SH-SY5Y (cell line): ENCODE measurements at regions not wholly inside any gene's neighbourhood (a gene's known extent, or its start where the extent isn't known, plus 50 kb on each side); places are given as distances from the start of the nearest gene placed in this dataset.

ENCODE experiments used
- GATA2 ChIP-seq: IDR thresholded peaks from 2 replicates; pipeline ENCODE4 v1.6.1; 2011; ENCODE audit warnings: mild to moderate bottlenecking, low read depth, low read length
- GATA3 ChIP-seq: IDR thresholded peaks from 2 replicates; pipeline ENCODE4 v1.6.1; 2011; ENCODE audit warnings: low read depth, mild to moderate bottlenecking, low read length, moderate library complexity

GRCh38 chr5:89956838-89957237, 452.7 kb downstream of the CETN3 start:
- TF ChIP-seq GATA3 (no peak), GATA2 (no peak)

- TF ChIP-seq GATA3: no peak
- TF ChIP-seq GATA2: no peak
Observed at GRCh38 chr5:89954916-89955315, 454.6 kb downstream of the CETN3 start.

- TF ChIP-seq GATA3 (no peak), GATA2 (no peak)
Observed at GRCh38 chr5:89951876-89952275, 457.7 kb downstream of the CETN3 start.

- TF ChIP-seq GATA3: no peak
Observed at GRCh38 chr5:89950234-89950633, 459.3 kb downstream of the CETN3 start.

GRCh38 chr5:89948977-89949376, 460.6 kb downstream of the CETN3 start:
- TF ChIP-seq GATA3: no peak
- TF ChIP-seq GATA2: no peak

GRCh38 chr5:89946916-89947315, 462.6 kb downstream of the CETN3 start:
- TF ChIP-seq GATA3: no peak
- no peak for TF ChIP-seq GATA2

- no peak for TF ChIP-seq GATA3
- TF ChIP-seq GATA2: no peak
Observed at GRCh38 chr5:89946508-89946907, 463.0 kb downstream of the CETN3 start.

GRCh38 chr5:89942171-89942570, 467.4 kb downstream of the CETN3 start:
- TF ChIP-seq GATA3 (no peak), GATA2 (no peak)

GRCh38 chr5:89936576-89936975, 473.0 kb downstream of the CETN3 start:
- TF ChIP-seq GATA3: no peak
- TF ChIP-seq GATA2: no peak

GRCh38 chr5:89934069-89934468, 475.5 kb downstream of the CETN3 start:
- no peak for TF ChIP-seq GATA3
- TF ChIP-seq GATA2: no peak

GRCh38 chr5:89932771-89933181, 476.8 kb downstream of the CETN3 start:
- TF ChIP-seq GATA3 (no peak), GATA2 (no peak)

- TF ChIP-seq GATA2 (no peak), GATA3 (no peak)
Observed at GRCh38 chr5:89930591-89931392, 478.8 kb downstream of the CETN3 start.

GRCh38 chr5:89929834-89930233, 479.7 kb downstream of the CETN3 start:
- TF ChIP-seq GATA2: no peak
- no peak for TF ChIP-seq GATA3

GRCh38 chr5:89929173-89929572, 480.4 kb downstream of the CETN3 start:
- TF ChIP-seq GATA3 (no peak), GATA2 (no peak)

- TF ChIP-seq GATA3: no peak
- TF ChIP-seq GATA2: no peak
Observed at GRCh38 chr5:89922161-89922560, 487.4 kb downstream of the CETN3 start.
